Activated CD4-positive, alpha-beta T cell treated with anti-CD3 and anti-CD28 coated beads for 36 hours (primary cell): ENCODE measurements at regions not wholly inside any gene's neighbourhood (a gene's known extent, or its start where the extent isn't known, plus 50 kb on each side); places are given as distances from the start of the nearest gene placed in this dataset.

ENCODE experiments used
- ATAC-seq: fragments of 200-7000 bp; cut with Tn5 transposase; one replicate; pipeline ENCODE4 v1.10.0; 2021; ENCODE audit warnings: mild to moderate bottlenecking, moderate library complexity
- CTCF ChIA-PET: fragments of 350-600 bp; sonication (Branson Sonifier 250); formaldehyde crosslinking; loops from one replicate; lab custom pipeline; 2021; ENCODE audit warnings: antibody characterized with exemption; lab: Charles Lee
- POLR2A ChIA-PET: fragments of 350-600 bp; sonication (Branson Sonifier 250); formaldehyde crosslinking; loops from one replicate; lab custom pipeline; 2021; ENCODE audit warnings: antibody characterized with exemption, inconsistent platforms; lab: Charles Lee
- DNase-seq: peaks from one replicate; pipeline ENCODE4 v3.0.0-alpha.2; 2020
- H3K27ac Mint-ChIP-seq: one replicate; pipeline ENCODE4 v1.8.0; 2021; ENCODE audit warnings: mixed read lengths
- H3K27me3 Mint-ChIP-seq: one replicate; pipeline ENCODE4 v1.8.0; 2021; ENCODE audit warnings: mixed read lengths
- H3K36me3 Mint-ChIP-seq: one replicate; pipeline ENCODE4 v1.8.0; 2021; ENCODE audit warnings: low read depth, mixed read lengths
- H3K4me1 Mint-ChIP-seq: one replicate; pipeline ENCODE4 v1.8.0; 2021; ENCODE audit warnings: mixed read lengths
- H3K4me3 Mint-ChIP-seq: one replicate; pipeline ENCODE4 v1.8.0; 2021; ENCODE audit warnings: mild to moderate bottlenecking, moderate library complexity, mixed read lengths
- H3K9me3 Mint-ChIP-seq: one replicate; pipeline ENCODE4 v1.8.0; 2021; ENCODE audit warnings: low read depth, mixed read lengths
- intact Hi-C, 2 experiments: fragments of 100-400 bp; cut with DNase I in 1 of 2; cut with micrococcal nuclease in 1 of 2; formaldehyde crosslinking; loops; one replicate each; pipeline versions ENCODE4 v1.14.2 to v1.15.1; 2022 to 2024; cut with DNase I, micrococcal nuclease

DNA sequence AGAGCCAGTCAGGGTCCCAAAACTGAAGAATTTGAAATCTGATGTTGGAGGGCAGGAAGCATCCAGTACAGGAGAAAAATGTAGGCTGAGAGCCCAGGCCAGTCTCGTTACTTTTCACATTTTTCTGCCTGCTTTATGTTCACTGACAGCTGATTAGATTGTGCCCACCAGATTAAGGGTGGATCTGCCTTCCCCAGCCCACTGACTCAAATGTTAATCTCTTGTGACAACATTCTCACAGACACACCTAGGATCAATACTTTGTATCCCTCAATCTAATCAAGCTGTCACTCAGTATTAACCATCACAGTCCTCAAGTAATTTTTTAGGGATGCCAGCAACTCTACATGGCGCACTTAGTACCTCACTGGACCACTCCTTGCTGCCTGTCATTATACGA, 1345.3 kb downstream of the FAM181B start:
- ChIA-PET POLR2A (no interaction called here), CTCF (interaction anchor here (1.7 kb wide), 1 partner anchor 10 kb away, joined by 5 read pairs; no protein-coding TSS in a partner anchor)
- H3K27ac Mint-ChIP-seq, result no peak overlapping the region
- H3K4me3 Mint-ChIP-seq, result no peak overlapping the region
- DNase-seq, result no peak
- no peaks in the 10 kb centered on the region for H3K4me1 Mint-ChIP-seq
- ATAC-seq, result no peak
- no peaks in the 10 kb centered on the region for H3K36me3 Mint-ChIP-seq
- intact Hi-C loops, result no loop called here
- peaks cover 2% of the 10 kb centered on the region for H3K9me3 Mint-ChIP-seq
- no peaks in the 10 kb centered on the region for H3K27me3 Mint-ChIP-seq

- intact Hi-C loops, result no loop called here
- Mint-ChIP-seq H3K4me3 (no peak overlapping the region), H3K36me3 (no peaks in the 10 kb centered on the region), H3K9me3 (peaks cover 5% of the 10 kb centered on the region), H3K4me1 (no peaks in the 10 kb centered on the region), H3K27me3 (no peaks in the 10 kb centered on the region), H3K27ac (no peak overlapping the region)
- DNase-seq (no peak), ATAC-seq (no peak)
- POLR2A ChIA-PET, result no interaction called here
- CTCF ChIA-PET, result no interaction called here
These were observed 1353.3 kb downstream of the FAM181B start for GRCh38 chr11:81380395-81380794.

DNA sequence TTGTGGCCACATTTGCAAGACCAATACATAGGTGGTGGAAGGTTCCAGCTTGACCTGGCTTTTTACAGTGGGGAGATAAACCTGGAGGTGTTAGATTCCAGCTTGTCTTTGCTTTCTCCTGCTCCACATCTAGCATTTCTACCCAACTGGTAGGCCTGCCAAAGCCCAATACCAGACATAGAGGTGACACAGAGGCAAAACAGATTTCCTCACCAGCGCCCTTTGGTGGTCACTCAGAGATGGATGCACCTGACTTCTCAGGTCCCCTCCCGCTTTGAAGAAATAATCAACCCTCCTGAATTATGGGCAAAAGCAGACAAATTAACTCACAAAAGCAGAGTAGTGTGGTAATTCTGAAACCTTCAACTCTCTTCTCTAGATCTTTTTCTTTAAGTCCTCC, 1356.2 kb downstream of the FAM181B start:
- no peaks in the 10 kb centered on the region for H3K4me1 Mint-ChIP-seq
- peaks cover 9% of the 10 kb centered on the region for H3K9me3 Mint-ChIP-seq
- ChIA-PET CTCF (no interaction called here), POLR2A (no interaction called here)
- H3K27ac Mint-ChIP-seq, result no peak overlapping the region
- ATAC-seq, result no peak
- no peak for DNase-seq
- no peaks in the 10 kb centered on the region for H3K27me3 Mint-ChIP-seq
- intact Hi-C loops, result no loop called here
- no peaks in the 10 kb centered on the region for H3K36me3 Mint-ChIP-seq
- H3K4me3 Mint-ChIP-seq, result no peak overlapping the region

- ATAC-seq (no peak), DNase-seq (no peak)
- Mint-ChIP-seq H3K27me3 (no peaks in the 10 kb centered on the region), H3K27ac (no peak overlapping the region), H3K4me1 (no peaks in the 10 kb centered on the region), H3K9me3 (peaks cover 9% of the 10 kb centered on the region), H3K36me3 (no peaks in the 10 kb centered on the region), H3K4me3 (no peak overlapping the region)
- intact Hi-C loops, result no loop called here
- ChIA-PET POLR2A (no interaction called here), CTCF (no interaction called here)
These were observed 1359.7 kb downstream of the FAM181B start for GRCh38 chr11:81373986-81374385.

DNA sequence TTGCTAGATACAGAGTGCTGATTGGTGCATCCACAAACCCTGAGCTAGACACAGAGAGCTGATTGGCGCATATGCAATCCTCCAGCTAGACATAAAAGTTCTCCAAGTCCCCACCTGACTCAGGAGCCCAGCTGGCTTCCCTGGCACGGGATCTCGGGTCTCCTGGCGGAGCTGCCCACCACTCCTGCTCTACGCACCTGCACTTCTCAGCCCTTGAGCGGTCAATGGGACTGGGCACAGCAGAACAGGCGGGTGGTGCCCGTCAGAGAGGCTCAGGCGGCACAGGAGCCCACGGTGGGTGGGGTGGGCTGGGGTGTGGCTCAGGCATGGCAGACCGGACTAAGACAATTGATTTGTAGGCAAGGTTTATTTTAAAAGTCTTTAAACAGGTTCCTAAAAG, 1365.5 kb downstream of the FAM181B start:
- no peaks in the 10 kb centered on the region for H3K36me3 Mint-ChIP-seq
- peaks cover 4% of the 10 kb centered on the region for H3K9me3 Mint-ChIP-seq
- no peaks in the 10 kb centered on the region for H3K4me1 Mint-ChIP-seq
- ChIA-PET CTCF (interaction anchor here (0.7 kb wide), 1 partner anchor 22 kb away, joined by 5 read pairs; no protein-coding TSS in a partner anchor), POLR2A (no interaction called here)
- H3K27ac Mint-ChIP-seq, result no peak overlapping the region
- no peak for DNase-seq
- no peaks in the 10 kb centered on the region for H3K27me3 Mint-ChIP-seq
- no peak overlapping the region for H3K4me3 Mint-ChIP-seq
- intact Hi-C loops, result no loop called here
- ATAC-seq, result no peak

DNA sequence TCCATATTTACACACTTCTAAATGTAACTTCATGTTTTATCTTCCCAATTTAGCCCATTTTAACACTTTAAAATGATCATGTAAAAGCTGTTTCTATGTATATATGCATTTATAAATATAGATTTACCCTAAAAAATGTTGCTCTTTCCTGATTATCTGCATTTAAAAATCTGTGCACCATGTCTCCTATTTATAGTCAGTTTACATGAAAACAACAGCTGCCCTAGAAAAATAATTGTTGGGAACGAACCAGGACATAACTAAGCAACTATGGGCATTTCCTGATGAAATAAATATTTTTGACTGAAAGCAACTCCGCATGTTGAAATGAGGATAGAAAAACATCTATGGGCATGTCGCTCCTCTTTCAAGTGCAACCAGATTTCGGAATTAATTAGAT, 1368.2 kb downstream of the FAM181B start:
- no peaks in the 10 kb centered on the region for H3K27me3 Mint-ChIP-seq
- no peaks in the 10 kb centered on the region for H3K36me3 Mint-ChIP-seq
- ChIA-PET POLR2A (no interaction called here), CTCF (no interaction called here)
- DNase-seq (no peak), ATAC-seq (no peak)
- peaks cover 3% of the 10 kb centered on the region for H3K9me3 Mint-ChIP-seq
- H3K4me1 Mint-ChIP-seq, result no peaks in the 10 kb centered on the region
- intact Hi-C loops, result no loop called here
- H3K4me3 Mint-ChIP-seq, result no peak overlapping the region
- no peak overlapping the region for H3K27ac Mint-ChIP-seq

DNA sequence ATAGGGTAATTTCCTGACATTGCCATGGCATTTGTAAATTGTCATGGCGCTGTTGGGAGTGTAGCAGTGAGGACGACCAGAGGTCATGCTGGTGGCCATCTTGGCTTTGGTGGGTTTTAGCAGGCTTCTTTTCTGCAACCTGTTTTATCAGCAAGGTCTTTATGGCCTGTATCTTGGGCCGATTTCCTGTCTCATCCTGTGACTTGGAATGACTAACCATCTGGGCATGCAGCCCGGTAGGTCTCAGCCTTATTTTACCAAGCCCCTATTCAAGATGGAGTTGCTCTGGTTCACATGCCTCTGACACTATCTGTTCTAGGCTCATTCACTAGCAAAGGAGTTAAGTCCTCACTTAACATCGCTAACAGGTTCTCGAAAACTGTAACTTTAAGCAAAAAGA, 1374.2 kb downstream of the FAM181B start:
- Mint-ChIP-seq H3K4me3 (no peak overlapping the region), H3K9me3 (peaks cover 9% of the 10 kb centered on the region), H3K4me1 (no peaks in the 10 kb centered on the region), H3K36me3 (no peaks in the 10 kb centered on the region), H3K27me3 (no peaks in the 10 kb centered on the region), H3K27ac (no peak overlapping the region)
- intact Hi-C loops, result no loop called here
- DNase-seq (no peak), ATAC-seq (no peak)
- ChIA-PET CTCF (no interaction called here), POLR2A (no interaction called here)

DNA sequence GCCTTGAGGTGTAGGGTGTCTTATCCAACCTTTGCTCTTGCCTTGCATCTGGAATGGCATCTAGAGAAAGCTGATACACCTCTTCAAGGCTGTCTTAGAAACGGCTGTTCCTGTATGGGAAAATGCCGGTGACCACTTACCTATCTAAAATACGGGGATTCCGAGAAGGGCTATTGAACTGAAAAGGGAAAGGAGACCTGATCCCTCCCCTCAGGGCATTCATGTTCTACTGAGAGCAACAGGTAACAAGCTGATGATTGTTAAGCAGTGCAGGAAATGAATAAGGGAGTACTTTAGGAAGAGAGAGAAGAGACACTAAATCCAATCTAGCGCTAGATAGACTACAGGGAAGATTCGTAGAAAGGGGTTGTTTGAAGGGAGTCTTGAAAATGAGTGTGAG, 1388.1 kb downstream of the FAM181B start:
- H3K4me1 Mint-ChIP-seq, result no peaks in the 10 kb centered on the region
- ATAC-seq (no peak), DNase-seq (no peak)
- H3K27me3 Mint-ChIP-seq, result no peaks in the 10 kb centered on the region
- no peaks in the 10 kb centered on the region for H3K36me3 Mint-ChIP-seq
- intact Hi-C loops, result no loop called here
- ChIA-PET CTCF (no interaction called here), POLR2A (no interaction called here)
- H3K9me3 Mint-ChIP-seq, result no peaks in the 10 kb centered on the region
- H3K4me3 Mint-ChIP-seq, result no peak overlapping the region
- H3K27ac Mint-ChIP-seq, result no peak overlapping the region

- CTCF ChIA-PET, result no interaction called here
- intact Hi-C loops, result no loop called here
- Mint-ChIP-seq H3K27me3 (no peaks in the 10 kb centered on the region), H3K9me3 (no peaks in the 10 kb centered on the region), H3K4me1 (no peaks in the 10 kb centered on the region), H3K4me3 (no peak overlapping the region), H3K27ac (no peak overlapping the region), H3K36me3 (no peaks in the 10 kb centered on the region)
- POLR2A ChIA-PET, result no interaction called here
- ATAC-seq, result no peak
- no peak for DNase-seq
These were observed 1390.7 kb downstream of the FAM181B start for GRCh38 chr11:81342966-81343365.

- CTCF ChIA-PET, result no interaction called here
- no peaks in the 10 kb centered on the region for H3K36me3 Mint-ChIP-seq
These were observed 1393.4 kb downstream of the FAM181B start for GRCh38 chr11:81340225-81340624.

DNA sequence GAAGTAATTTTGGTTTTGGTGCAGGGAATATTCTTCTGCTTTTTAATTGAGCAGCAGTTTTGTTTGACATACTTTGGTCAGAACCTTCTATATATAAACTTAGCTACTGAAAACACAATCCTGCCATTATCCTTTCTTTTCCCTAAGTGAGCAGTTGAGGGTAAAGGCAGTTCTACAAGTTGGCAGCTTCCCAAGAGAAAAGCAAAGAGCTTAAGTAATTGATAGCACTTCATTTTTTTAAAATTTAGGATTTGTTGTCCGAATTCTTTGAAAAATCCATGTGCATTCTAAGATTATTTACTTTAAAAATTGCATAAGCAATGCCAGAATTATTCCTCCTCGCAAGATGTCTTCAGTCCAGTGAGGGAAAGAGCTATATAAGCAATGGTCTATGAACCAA, 1394.1 kb downstream of the FAM181B start:
- H3K27me3 Mint-ChIP-seq, result no peaks in the 10 kb centered on the region
- DNase-seq, result no peak

More at GRCh38 chr11:81340225-81340624, 1393.4 kb downstream of the FAM181B start:
- intact Hi-C loops, result no loop called here
- Mint-ChIP-seq H3K27me3 (no peaks in the 10 kb centered on the region), H3K9me3 (no peaks in the 10 kb centered on the region), H3K4me1 (no peaks in the 10 kb centered on the region), H3K27ac (no peak overlapping the region), H3K4me3 (no peak overlapping the region)
- no peak for DNase-seq
- no peak for ATAC-seq
- POLR2A ChIA-PET, result no interaction called here

GRCh38 chr11:81337756-81338155, 1395.9 kb downstream of the FAM181B start:
- H3K27ac Mint-ChIP-seq, result no peak overlapping the region
- H3K9me3 Mint-ChIP-seq, result peaks cover 5% of the 10 kb centered on the region
- intact Hi-C loops, result no loop called here
- no peak for ATAC-seq
- no peaks in the 10 kb centered on the region for H3K27me3 Mint-ChIP-seq
- no peaks in the 10 kb centered on the region for H3K36me3 Mint-ChIP-seq
- H3K4me1 Mint-ChIP-seq, result no peaks in the 10 kb centered on the region
- no peak for DNase-seq
- POLR2A ChIA-PET, result no interaction called here
- CTCF ChIA-PET, result no interaction called here
- H3K4me3 Mint-ChIP-seq, result no peak overlapping the region

More for the DNA sequence above, 1394.1 kb downstream of the FAM181B start:
- no peak for ATAC-seq
- intact Hi-C loops, result no loop called here
- Mint-ChIP-seq H3K27ac (no peak overlapping the region), H3K4me1 (no peaks in the 10 kb centered on the region), H3K4me3 (no peak overlapping the region), H3K9me3 (peaks cover 1% of the 10 kb centered on the region), H3K36me3 (no peaks in the 10 kb centered on the region)
- CTCF ChIA-PET, result interaction anchor here (0.7 kb wide), 1 partner anchor 13 kb away, joined by 3 read pairs; no protein-coding TSS in a partner anchor
- POLR2A ChIA-PET, result no interaction called here

DNA sequence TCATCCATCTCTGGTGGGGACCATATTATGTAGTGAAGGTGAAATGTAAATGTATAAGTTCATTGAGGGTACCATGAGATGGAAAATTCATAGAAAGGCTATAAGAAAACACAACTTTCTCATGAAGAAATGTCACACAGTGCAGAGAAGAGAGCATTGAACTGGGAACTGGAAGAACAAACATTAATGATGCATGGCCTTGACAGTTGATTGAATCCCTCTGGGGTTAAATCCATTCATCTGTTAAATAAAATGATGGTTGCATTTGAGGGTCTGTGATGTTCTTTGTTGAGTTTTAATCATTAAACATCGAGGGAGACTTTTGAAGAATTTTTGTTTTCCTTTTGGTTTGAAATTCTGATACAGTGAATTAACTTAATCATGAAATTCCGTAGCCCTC, 1401.4 kb downstream of the FAM181B start:
- Mint-ChIP-seq H3K27ac (no peak overlapping the region), H3K4me1 (no peaks in the 10 kb centered on the region), H3K36me3 (no peaks in the 10 kb centered on the region), H3K9me3 (peaks cover 6% of the 10 kb centered on the region), H3K27me3 (no peaks in the 10 kb centered on the region), H3K4me3 (no peak overlapping the region)
- intact Hi-C loops, result no loop called here
- DNase-seq, result no peak
- no peak for ATAC-seq
- CTCF ChIA-PET, result no interaction called here
- POLR2A ChIA-PET, result no interaction called here
